ENCODE measurements at regions not wholly inside any gene's neighbourhood (a gene's known extent, or its start where the extent isn't known, plus 50 kb on each side); places are given as distances from the start of the nearest gene placed in this dataset.

GRCh38 chr2:106602042-106602441 is 114.9 kb downstream of the CD8B2 start:
- no peak for DNase-seq (ENCODE audit: low read depth)
- TF ChIP-seq, protein P1, sequence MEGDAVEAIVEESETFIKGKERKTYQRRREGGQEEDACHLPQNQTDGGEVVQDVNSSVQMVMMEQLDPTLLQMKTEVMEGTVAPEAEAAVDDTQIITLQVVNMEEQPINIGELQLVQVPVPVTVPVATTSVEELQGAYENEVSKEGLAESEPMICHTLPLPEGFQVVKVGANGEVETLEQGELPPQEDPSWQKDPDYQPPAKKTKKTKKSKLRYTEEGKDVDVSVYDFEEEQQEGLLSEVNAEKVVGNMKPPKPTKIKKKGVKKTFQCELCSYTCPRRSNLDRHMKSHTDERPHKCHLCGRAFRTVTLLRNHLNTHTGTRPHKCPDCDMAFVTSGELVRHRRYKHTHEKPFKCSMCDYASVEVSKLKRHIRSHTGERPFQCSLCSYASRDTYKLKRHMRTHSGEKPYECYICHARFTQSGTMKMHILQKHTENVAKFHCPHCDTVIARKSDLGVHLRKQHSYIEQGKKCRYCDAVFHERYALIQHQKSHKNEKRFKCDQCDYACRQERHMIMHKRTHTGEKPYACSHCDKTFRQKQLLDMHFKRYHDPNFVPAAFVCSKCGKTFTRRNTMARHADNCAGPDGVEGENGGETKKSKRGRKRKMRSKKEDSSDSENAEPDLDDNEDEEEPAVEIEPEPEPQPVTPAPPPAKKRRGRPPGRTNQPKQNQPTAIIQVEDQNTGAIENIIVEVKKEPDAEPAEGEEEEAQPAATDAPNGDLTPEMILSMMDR (IDR thresholded peaks at IDR 0.05; ENCODE audit: control insufficient read depth, insufficient read depth, low read depth, low read length, missing control alignments), result no peak
- no peak overlapping the region for H3K4me3 ChIP-seq (ENCODE audit: control insufficient read depth, low read depth, low read length)

GRCh38 chr2:106606652-106607051 is 119.5 kb downstream of the CD8B2 start:
- no peak overlapping the region for H3K4me3 ChIP-seq (ENCODE audit: control insufficient read depth, low read depth, low read length)
- no peak for DNase-seq (ENCODE audit: low read depth)
- TF ChIP-seq, protein P1 (IDR thresholded peaks at IDR 0.05; ENCODE audit: control insufficient read depth, insufficient read depth, low read depth, low read length, missing control alignments), result no peak

DNA sequence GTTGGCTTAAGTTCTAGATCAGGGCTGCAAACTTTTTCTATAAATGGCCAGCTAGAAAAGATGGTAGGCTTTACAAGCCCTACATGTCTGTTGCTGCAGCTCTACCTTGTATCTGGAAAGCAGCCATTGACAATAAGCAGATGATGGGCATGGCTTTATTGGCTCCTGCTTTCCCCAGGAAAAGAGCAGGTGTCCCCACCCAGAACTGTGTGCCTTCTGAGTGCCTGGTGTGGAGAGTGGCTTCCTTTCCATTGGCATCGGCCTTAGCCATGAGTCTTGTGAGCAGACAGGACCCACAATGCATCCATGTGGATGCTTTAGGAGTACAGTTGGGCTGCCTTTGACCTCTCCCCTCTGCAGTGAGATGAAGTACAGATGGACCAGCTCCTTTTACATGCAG is 120.2 kb downstream of the CD8B2 start:
- TF ChIP-seq, protein P1 (IDR thresholded peaks at IDR 0.05; ENCODE audit: control insufficient read depth, insufficient read depth, low read depth, low read length, missing control alignments), result no peak
- no peak overlapping the region for H3K4me3 ChIP-seq (ENCODE audit: control insufficient read depth, low read depth, low read length)
- DNase-seq (ENCODE audit: low read depth), result no peak

GRCh38 chr2:106609780-106610179 is 122.6 kb downstream of the CD8B2 start:
- TF ChIP-seq, protein P1 (IDR thresholded peaks at IDR 0.05; ENCODE audit: control insufficient read depth, insufficient read depth, low read depth, low read length, missing control alignments), result no peak
- H3K4me3 ChIP-seq (ENCODE audit: control insufficient read depth, low read depth, low read length), result no peak overlapping the region
- DNase-seq (ENCODE audit: low read depth), result no peak

- no peak overlapping the region for H3K4me3 ChIP-seq (ENCODE audit: control insufficient read depth, low read depth, low read length)
- TF ChIP-seq, protein P1 (IDR thresholded peaks at IDR 0.05; ENCODE audit: control insufficient read depth, insufficient read depth, low read depth, low read length, missing control alignments), result no peak
- no peak for DNase-seq (ENCODE audit: low read depth)
Measured at GRCh38 chr2:106614511-106615291, 127.5 kb downstream of the CD8B2 start.

DNA sequence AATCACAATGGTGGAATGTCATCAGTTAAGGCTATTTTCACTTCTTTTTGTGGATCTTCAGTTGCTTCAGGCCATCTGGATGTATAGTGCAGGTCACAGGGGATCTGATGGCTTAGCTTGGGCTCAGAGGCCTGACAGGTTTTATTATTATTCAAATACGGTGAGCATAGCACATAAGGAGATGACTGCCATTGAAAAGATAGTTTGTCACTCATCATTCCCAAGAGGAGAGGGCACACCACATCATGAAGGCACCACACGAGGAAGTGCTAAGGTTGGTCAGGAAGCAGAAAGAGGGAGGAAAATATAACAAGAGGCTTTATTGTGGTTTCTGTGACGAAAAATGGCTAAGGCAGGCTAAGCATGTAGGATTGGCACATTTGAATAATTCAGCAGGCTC is 131.4 kb downstream of the CD8B2 start:
- no peak for DNase-seq (ENCODE audit: low read depth)
- no peak overlapping the region for H3K4me3 ChIP-seq (ENCODE audit: control insufficient read depth, low read depth, low read length)
- TF ChIP-seq, protein P1 (IDR thresholded peaks at IDR 0.05; ENCODE audit: control insufficient read depth, insufficient read depth, low read depth, low read length, missing control alignments), result no peak
